ENCODE measurements at regions not wholly inside any gene's neighbourhood (a gene's known extent, or its start where the extent isn't known, plus 50 kb on each side); places are given as distances from the start of the nearest gene placed in this dataset.

- DNase-seq (no peak), ATAC-seq (no peak)
- intact Hi-C loops (cut with DNase I): no loop called here
These were observed 120.7 kb upstream of the SLIT3 start for GRCh38 chr5:169421677-169422076.

DNA sequence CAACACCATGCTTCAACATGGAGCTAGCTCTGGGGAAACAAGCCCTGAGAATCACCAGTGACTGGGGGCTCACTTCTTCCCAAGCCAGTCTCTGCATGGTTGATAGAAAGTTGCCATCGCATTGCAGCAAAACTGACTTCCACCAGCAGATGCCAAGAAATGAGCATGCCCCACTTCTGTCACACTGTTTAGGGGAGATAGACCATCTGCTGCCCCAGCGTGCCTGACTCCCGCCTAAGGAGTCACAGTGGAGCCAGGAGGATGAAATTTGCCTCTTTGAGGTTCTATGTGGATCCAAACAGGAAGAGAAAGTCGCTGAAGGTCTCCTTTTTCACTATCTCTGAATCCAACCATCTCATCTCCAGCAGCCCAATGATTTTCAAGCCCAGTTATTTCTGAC is 116.7 kb upstream of the SLIT3 start:
- intact Hi-C loops (cut with DNase I): no loop called here
- DNase-seq: no peak

DNA sequence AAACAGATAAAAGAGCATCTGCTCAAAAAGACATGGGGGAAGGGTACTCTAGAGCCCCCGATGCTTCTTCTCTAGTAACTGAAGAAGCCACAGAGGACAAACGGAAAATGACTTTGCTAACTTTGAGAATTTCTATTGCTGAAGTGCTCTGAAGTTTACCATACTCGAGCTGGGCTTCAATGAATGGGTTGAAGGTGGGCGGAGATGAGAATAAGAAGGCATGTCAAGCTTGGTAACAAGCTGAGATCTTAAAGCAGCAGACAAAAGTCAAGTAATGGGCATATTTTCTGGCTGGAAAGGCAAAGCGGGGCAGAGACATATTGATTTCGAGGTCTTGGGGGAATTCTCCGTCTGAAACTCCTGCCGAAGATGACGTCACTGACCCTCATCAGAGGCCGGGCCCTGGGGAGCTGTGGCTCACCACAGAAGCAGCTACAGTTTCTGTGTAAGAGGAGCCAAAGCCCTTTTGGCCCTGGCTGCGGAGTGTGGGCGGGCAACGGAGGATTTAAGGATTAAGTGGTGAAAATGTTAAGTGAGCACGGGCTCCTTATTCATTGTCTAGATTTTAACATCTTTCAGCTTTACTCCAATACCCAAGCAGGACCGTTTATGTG is 115.8 kb upstream of the SLIT3 start:
- ATAC-seq (peak; percentile 83 to 93), DNase-seq (peak; percentile 80)
- intact Hi-C loops (cut with DNase I): no loop called here

More for the DNA sequence above, 116.7 kb upstream of the SLIT3 start:
- peak in 1 of 2 donors; percentile 33 for ATAC-seq

GRCh38 chr5:169415948-169416347 is 115.0 kb upstream of the SLIT3 start:
- intact Hi-C loops (cut with DNase I): no loop called here
- ATAC-seq (no peak), DNase-seq (no peak)

- intact Hi-C loops (cut with DNase I): no loop called here
- DNase-seq: no peak
- ATAC-seq: no peak
These were observed 114.4 kb upstream of the SLIT3 start for GRCh38 chr5:169415371-169415770.

DNA sequence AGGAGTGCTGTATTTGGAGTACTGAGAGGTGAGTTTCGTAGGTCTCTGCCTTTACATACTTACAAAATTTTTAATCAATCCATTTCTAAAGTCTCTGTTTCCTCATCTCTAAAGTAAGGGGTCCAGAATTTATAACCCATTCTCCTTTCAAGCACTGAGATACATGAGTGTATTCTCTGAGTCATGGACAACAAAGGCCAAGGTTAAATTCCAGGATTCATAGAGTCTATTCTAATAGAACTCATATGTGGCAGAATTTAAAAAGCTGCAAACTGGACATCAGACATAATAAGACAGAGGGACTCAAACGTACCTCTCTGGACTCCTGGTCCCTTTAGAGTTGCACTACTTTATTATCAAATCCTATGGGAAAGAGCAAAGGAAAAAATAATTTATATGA is 112.5 kb upstream of the SLIT3 start:
- intact Hi-C loops (cut with DNase I): no loop called here
- ATAC-seq (no peak), DNase-seq (no peak)

DNA sequence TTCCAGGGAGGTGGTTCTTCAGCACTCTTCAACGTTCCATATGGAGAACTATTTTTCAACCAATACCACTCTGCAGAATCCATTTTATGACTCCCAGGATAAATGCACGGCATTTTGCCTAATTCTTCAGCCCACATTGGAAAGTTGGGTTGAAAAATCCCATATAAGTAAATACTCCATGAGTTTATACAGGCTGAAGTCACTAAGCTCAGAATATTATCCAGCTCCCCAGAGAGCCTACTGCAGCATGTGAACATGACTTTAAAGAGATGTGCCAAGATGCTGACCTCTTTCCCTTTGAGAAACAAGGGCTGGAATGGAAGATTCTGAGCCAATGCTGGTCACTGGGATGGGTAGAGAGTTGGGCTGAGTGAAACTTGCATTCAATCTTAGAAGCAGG is 111.9 kb upstream of the SLIT3 start:
- intact Hi-C loops (cut with DNase I): no loop called here
- ATAC-seq (no peak), DNase-seq (no peak)

DNA sequence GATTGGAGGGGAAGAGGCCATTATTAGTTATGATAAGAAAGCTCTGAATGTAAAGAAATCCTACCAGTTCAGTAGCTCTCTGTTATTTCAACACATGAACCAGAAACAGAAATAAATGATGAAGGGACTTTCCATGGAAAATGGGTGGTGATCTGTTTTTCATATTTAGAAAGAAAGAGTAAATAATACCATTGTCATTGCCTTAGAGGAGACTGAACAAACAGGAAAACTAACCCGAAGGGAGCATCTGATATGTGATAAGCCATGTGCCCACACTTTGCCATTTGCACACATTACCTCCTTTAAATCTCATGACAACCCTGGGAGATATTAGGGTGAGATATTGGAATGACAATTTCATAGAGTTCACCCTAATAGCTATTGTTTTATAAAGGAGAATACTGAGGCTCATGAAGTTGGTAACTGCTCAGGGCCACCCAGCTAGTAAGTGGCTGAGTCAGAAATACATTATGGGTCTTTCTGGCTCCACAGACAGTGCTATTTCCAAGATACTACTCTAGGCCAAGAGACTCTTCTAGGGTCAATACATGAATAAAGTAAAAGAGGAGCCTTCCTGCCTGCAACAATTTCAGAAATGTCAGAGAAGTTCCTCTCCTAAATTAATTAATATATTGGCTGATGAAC is 111.0 kb upstream of the SLIT3 start:
- DNase-seq (no peak), ATAC-seq (no peak)
- intact Hi-C loops (cut with DNase I): no loop called here

DNA sequence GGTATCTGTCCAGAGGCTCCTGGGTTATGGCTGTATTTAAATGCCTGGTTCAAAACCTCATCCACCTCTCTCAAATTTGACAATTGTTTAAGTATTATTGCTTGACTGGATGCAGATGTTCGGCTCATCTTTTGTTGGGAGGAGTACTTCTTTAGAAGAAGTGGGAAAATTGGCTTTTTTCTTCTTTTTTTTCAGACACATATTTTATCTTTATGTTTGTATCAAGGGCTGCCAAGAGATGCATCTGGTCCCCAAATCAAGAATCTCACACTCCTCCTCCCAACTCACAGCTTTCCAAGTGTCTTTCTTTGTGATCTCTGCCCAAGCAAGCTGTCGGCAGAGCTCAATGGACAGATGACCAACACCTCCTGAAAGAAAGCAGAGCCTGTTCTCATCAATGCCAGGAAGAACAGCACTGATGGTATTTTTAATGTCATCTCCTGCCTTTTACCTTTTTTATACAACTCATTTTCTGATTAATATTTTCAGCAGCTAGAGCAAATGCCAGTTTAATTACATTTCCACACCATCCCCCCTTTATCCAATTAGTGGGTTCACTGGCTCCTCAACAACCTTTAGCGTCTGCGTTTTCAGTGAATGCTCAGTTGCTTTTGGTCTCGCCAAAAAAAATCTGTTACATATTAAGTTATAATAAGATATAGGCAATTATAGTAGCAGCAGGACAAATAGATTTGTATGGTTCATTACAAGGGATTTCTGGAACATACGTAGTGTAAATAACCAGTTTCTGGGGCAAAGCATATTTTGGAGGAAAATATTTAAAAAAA is 110.3 kb upstream of the SLIT3 start:
- no peak for ATAC-seq
- intact Hi-C loops (cut with DNase I): no loop called here
- DNase-seq: no peak

DNA sequence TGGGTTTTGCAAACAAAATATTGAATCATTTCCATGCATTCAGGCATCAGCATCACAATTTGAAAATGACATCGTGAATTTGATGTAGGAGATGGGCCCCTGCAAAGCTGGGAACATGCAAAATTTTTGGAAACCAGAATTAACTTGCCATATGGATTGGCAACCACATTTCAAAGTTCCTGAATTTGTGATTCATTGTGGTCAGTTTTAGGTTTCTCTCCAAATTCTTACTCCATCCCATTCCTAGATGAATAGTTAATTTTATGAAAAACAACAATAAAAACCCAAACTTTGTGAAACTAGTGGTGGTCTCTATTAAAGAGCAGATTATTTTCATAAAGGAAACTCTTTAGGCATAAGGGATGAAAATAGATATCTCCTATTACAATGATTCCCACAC is 107.8 kb upstream of the SLIT3 start:
- intact Hi-C loops (cut with DNase I): no loop called here
- ATAC-seq (no peak), DNase-seq (no peak)

- DNase-seq (no peak), ATAC-seq (no peak)
- intact Hi-C loops (cut with DNase I): no loop called here
These were observed 107.2 kb upstream of the SLIT3 start for GRCh38 chr5:169408171-169408570.

- DNase-seq (no peak), ATAC-seq (no peak)
- intact Hi-C loops (cut with DNase I): no loop called here
These were observed 103.3 kb upstream of the SLIT3 start for GRCh38 chr5:169404223-169404622.

DNA sequence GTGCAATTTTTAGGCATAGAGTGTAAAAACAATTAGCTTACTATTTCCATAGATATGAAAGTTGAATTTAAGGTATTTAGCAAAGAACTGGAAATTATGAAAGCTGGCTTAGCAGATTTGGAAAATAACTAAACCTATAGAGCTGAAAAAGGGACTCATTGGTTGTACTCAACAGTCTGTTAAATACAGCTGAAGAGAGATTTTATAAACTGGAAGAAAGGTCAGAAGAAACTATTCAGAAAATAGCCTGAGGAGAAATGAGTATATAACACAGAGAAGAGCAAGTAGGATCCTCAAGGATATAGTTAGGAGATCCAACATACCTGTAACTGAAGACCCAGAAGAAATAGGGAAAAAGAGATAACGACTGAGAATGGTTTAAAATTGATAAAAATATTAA is 97.6 kb upstream of the SLIT3 start:
- ATAC-seq (no peak), DNase-seq (no peak)
- intact Hi-C loops (cut with DNase I): no loop called here

DNA sequence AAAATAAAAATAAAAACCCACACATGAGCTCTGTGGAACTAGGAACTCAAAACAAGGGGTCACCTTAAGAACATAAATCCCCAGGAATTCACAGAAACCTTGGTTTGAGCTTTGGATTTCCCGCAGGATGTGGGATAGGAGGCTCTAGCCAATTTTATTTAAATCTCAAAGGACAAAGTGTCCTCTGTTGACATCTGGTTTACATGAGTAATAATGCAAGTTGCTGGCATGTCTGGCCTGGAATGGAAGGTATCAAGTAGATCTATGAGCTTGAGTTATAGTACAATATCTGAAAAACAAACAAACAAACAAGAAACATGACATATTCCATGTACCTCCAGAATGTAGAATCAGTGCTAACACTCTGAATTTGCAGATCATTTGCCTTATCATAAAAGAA is 94.2 kb upstream of the SLIT3 start:
- intact Hi-C loops (cut with DNase I): no loop called here
- no peak for ATAC-seq
- DNase-seq: no peak

DNA sequence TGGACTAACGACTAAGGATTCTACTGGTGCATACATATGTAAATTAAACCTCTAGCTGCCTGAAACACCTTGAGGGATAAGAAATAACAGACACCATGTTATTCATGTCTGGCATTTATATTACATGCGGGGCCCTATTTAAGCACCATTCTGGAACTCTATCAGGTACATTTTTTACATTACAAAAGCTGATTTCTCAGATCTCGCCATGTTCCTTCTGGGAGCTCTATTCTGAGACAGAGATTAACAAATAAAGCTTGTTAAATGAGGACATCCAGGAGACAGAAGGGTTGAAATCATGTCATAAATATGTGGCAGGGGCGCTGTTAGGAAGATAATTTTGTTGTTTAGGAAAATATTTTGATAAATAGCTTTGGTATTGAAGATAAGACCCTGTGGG is 93.4 kb upstream of the SLIT3 start:
- intact Hi-C loops (cut with DNase I): no loop called here
- DNase-seq (no peak), ATAC-seq (no peak)

DNA sequence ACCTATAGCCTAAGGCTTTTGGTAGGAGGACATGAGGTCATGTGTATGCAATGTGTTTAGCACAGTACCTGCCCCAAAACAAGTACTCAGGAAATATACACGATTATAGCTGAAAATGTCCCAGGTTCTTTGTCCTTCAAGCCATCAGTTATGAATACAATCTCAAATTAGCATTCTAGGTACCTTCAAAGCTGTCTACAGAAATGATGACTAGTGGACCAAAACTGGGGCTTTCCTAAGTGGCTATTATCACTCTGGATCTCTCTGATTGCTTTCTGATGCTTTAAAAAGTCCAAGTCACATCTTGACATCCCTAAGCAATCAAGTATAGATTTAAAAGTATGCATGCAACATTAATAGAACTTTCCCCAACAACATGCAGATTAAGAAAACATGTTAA is 93.0 kb upstream of the SLIT3 start:
- ATAC-seq (no peak), DNase-seq (no peak)
- intact Hi-C loops (cut with DNase I): no loop called here

DNA sequence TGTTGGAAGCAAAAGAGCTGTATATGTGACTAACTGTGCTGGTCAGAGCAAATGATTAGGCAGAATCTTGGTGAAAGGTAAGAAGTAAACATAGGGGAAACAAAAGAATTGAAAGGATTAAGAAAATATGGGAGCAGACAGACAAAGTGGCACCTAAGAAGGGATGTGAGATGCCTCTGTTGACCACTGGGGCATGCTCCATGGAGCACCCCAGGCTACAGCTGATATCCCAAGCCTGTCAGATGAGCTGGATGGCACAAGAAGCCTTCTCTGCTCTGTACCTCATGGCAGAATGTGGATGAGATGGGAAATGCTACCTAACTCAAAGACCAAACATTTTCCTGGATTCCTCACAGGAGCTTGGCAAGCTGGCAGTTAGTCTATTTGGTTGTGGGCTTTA is 89.3 kb upstream of the SLIT3 start:
- DNase-seq (no peak), ATAC-seq (no peak)
- intact Hi-C loops (cut with DNase I): no loop called here

DNA sequence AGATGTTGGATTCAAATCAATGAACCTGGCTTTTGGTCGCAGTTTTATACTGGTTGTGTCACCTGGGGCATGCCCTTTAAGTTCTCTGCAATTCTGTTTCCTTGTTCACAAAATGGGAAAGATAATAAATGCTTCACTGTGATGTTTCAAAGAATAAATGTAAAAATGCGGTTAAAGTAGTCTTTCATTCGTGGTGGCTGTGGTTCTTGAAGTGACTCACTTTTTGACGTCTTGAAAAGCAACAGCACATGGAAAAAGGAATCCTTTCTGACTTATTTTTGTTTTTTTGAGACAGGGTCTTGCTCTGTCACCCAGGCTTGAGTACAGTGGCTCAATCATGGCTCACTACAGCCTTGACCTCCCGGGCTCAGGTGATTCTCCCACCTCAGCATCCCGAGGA is 88.4 kb upstream of the SLIT3 start:
- intact Hi-C loops (cut with DNase I): no loop called here

DNA sequence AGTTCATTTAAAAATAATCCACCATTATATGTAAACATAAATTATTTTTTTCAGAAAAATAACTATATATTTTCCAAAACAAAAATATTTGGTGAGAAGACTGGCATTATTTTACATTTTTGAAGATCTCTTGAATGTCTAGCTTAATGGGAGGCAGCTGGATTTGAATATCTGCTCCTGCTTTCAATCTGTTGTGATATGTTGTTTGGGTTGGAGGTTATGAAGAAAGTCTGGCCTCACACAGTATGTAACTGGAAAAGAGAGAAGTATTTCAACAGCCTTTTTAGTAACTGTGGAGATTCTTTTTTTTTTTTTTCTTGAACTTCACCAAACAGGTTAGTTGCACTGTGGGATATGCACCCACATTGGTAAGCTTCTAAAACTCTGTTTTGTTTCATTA is 84.7 kb upstream of the SLIT3 start:
- DNase-seq (no peak), ATAC-seq (no peak)
- intact Hi-C loops (cut with DNase I): no loop called here

More for the DNA sequence above, 88.4 kb upstream of the SLIT3 start:
- ATAC-seq: no peak
- no peak for DNase-seq

DNA sequence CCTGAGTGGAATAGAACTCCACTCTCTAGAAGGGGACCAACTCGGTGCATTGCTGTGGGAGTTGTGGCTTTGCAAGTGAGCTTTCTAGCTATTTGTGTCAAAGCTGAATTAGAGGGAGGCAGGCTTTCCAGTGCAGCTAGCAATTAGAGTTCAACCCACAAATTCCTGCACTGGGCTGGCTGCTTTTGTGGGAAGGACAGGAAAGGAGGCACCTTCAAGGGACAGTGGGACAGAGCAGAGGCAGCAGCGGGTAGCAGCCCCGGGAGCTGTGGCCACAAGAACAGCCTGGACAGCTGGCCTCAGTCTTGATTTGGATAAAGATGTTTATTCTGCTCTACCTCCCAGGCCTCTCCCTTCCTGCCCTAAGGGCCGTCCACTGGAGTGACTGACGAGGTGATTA is 83.7 kb upstream of the SLIT3 start:
- no peak for DNase-seq
- intact Hi-C loops (cut with DNase I): no loop called here
- ATAC-seq: no peak

- intact Hi-C loops (cut with DNase I): no loop called here
- no peak for DNase-seq
- ATAC-seq: no peak
These were observed 73.8 kb upstream of the SLIT3 start for GRCh38 chr5:169374761-169375160.

All from left cardiac atrium (tissue), 4 donors.